Neuronal stem cell (in vitro differentiated cells): ENCODE measurements at regions not wholly inside any gene's neighbourhood (a gene's known extent, or its start where the extent isn't known, plus 50 kb on each side); places are given as distances from the start of the nearest gene placed in this dataset.

ENCODE experiments used
- DNase-seq: peaks from one replicate; pipeline ENCODE4 v3.0.0-alpha.2; 2013; ENCODE audit warnings: low spot score
- H2AFZ ChIP-seq: one replicate; pipeline ENCODE4 v1.6.1; 2013; ENCODE audit warnings: mild to moderate bottlenecking, low read length, inconsistent platforms
- H2AK5ac ChIP-seq: 2 replicates; pipeline ENCODE4 v1.6.1; 2013; ENCODE audit warnings: low read depth, mild to moderate bottlenecking, inconsistent platforms, low read length, moderate library complexity, mixed read lengths
- H2BK120ac ChIP-seq: 2 replicates; pipeline ENCODE4 v1.6.1; 2013; ENCODE audit warnings: low read depth, mild to moderate bottlenecking, inconsistent platforms, low read length, moderate library complexity, mixed read lengths
- H2BK12ac ChIP-seq: one replicate; pipeline ENCODE4 v1.6.1; 2013; ENCODE audit warnings: low read length, inconsistent platforms
- H2BK15ac ChIP-seq: 2 replicates; pipeline ENCODE4 v1.6.1; 2013; ENCODE audit warnings: mild to moderate bottlenecking, low read length, inconsistent platforms, mixed read lengths
- H2BK5ac ChIP-seq: one replicate; pipeline ENCODE4 v1.6.1; 2013; ENCODE audit warnings: inconsistent platforms, mild to moderate bottlenecking, low read length, moderate library complexity
- H3K14ac ChIP-seq: one replicate; pipeline ENCODE4 v1.6.1; 2013; ENCODE audit warnings: low read length, inconsistent platforms
- H3K18ac ChIP-seq: 2 replicates; pipeline ENCODE4 v1.6.1; 2013; ENCODE audit warnings: low read length, inconsistent platforms
- H3K23ac ChIP-seq: 2 replicates; pipeline ENCODE4 v1.6.1; 2013; ENCODE audit warnings: low read depth, mild to moderate bottlenecking, mixed read lengths, low read length, inconsistent platforms; ENCODE audit not compliant: poor library complexity
- H3K27ac ChIP-seq: replicated peaks from 3 replicates; pipeline ENCODE4 v1.5.1; 2013; ENCODE audit warnings: low read length, inconsistent platforms
- H3K27me3 ChIP-seq, 3 experiments: 2 replicates each; pipeline ENCODE4 v1.6.1; 2013; ENCODE audit warnings: low read length in 3 of 3, mild to moderate bottlenecking in 2 of 3, inconsistent platforms in 1 of 3, low read depth in 1 of 3, mixed read lengths in 1 of 3, moderate library complexity in 1 of 3; ENCODE audit not compliant: control insufficient read depth in 3 of 3, insufficient read depth in 3 of 3
- H3K36me3 ChIP-seq, 2 donors: replicated peaks in 1 of 2; 2 replicates each; pipeline ENCODE4 v1.6.1; 2013; ENCODE audit warnings: low read length in 2 of 2; ENCODE audit not compliant: control insufficient read depth in 2 of 2, insufficient read depth in 2 of 2
- H3K4ac ChIP-seq: 2 replicates; pipeline ENCODE4 v1.6.1; 2013; ENCODE audit warnings: inconsistent platforms, mild to moderate bottlenecking, low read length, moderate library complexity
- H3K4me1 ChIP-seq, 2 donors: 1 replicate in 1 of 2; 2 replicates in 1 of 2; pipeline ENCODE4 v1.6.1; 2013; ENCODE audit warnings: low read length in 2 of 2, low read depth in 1 of 2; ENCODE audit not compliant: control insufficient read depth in 2 of 2, insufficient read depth in 1 of 2
- H3K4me2 ChIP-seq: one replicate; pipeline ENCODE4 v1.6.1; 2013; ENCODE audit warnings: mild to moderate bottlenecking, low read length, inconsistent platforms; ENCODE audit not compliant: insufficient read depth, poor library complexity, severe bottlenecking
- H3K4me3 ChIP-seq, 2 donors: 2 replicates each; pipeline ENCODE4 v1.5.1; 2013; ENCODE audit warnings: low read length in 2 of 2, mild to moderate bottlenecking in 2 of 2, inconsistent platforms in 1 of 2, moderate library complexity in 1 of 2
- H3K79me1 ChIP-seq: one replicate; pipeline ENCODE4 v1.6.1; 2013; ENCODE audit warnings: low read depth, mild to moderate bottlenecking, inconsistent platforms, low read length, moderate library complexity
- H3K9ac ChIP-seq: one replicate; pipeline ENCODE4 v1.6.1; 2013; ENCODE audit warnings: mild to moderate bottlenecking, low read depth, low read length, inconsistent platforms; ENCODE audit not compliant: poor library complexity
- H3K9me3 ChIP-seq, 2 donors: replicated peaks in 1 of 2; 2 replicates each; pipeline versions ENCODE3 to v1.6.1; 2013; ENCODE audit warnings: low read length in 2 of 2, mild to moderate bottlenecking in 2 of 2, inconsistent platforms in 1 of 2, low read depth in 1 of 2, mixed read lengths in 1 of 2, moderate library complexity in 1 of 2; ENCODE audit not compliant: control insufficient read depth in 2 of 2, insufficient read depth in 1 of 2
- H4K8ac ChIP-seq: one replicate; pipeline ENCODE4 v1.6.1; 2013; ENCODE audit warnings: low read depth, mild to moderate bottlenecking, inconsistent platforms, low read length, moderate library complexity
- H4K91ac ChIP-seq: one replicate; pipeline ENCODE4 v1.6.1; 2013; ENCODE audit warnings: low read length, low read depth, mild to moderate bottlenecking, inconsistent platforms; ENCODE audit not compliant: poor library complexity
- WGBS, 2 donors: extraction: QIAGEN DNeasy Blood & Tissue Kit; methylation state at CpG; one replicate each; pipeline ENCODE4 v1.1.7; 2013; ENCODE audit warnings: missing lambda C conversion rate in 2 of 2, mixed read lengths in 1 of 2; ENCODE audit not compliant: insufficient read length in 2 of 2, insufficient replicate concordance in 1 of 2; ENCODE audit errors: extremely low coverage in 2 of 2; 5-methylcytosine and 5-hydroxymethylcytosine counted together

DNA sequence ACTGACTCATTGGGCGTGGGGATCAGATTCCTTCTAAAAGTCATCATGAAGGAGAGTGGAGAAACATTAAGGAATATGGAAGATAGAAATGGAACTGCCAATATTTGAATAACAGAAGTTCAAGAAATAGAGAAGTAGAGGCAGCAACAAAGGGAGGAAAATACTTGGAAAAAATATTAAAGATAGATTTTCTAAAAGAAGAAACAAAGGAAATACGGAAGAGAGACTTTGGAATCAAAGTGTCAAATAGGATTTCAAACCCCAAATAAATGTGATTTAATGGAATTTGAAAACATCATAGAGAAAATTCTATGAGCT, 605.1 kb upstream of the KLF4 start:
- no peak overlapping the region for H2AFZ ChIP-seq
- H2BK5ac ChIP-seq = no peak overlapping the region
- H3K27ac ChIP-seq = no peak overlapping the region
- H3K14ac ChIP-seq = no peak overlapping the region
- H3K9me3 ChIP-seq = peaks cover 0 to 4% of the 10 kb centered on the region in 2 donors
- no peaks in the 10 kb centered on the region for H3K79me1 ChIP-seq
- no peaks in the 10 kb centered on the region for H3K36me3 ChIP-seq
- no peak overlapping the region for H3K4me3 ChIP-seq
- no peak overlapping the region for H3K18ac ChIP-seq
- H2BK120ac ChIP-seq = no peak overlapping the region
- no peak overlapping the region for H3K4me2 ChIP-seq
- no peak for DNase-seq
- H3K27me3 ChIP-seq = peaks cover 0 to 2% (median 0%) of the 10 kb centered on the region in 3 experiments
- H2AK5ac ChIP-seq = no peak overlapping the region
- H3K9ac ChIP-seq = no peak overlapping the region
- H3K4ac ChIP-seq = no peak overlapping the region
- H4K8ac ChIP-seq = no peak overlapping the region
- H3K23ac ChIP-seq = no peak overlapping the region
- H2BK12ac ChIP-seq = no peak overlapping the region
- no peak overlapping the region for H4K91ac ChIP-seq
- no CpG with 5 or more reads among the region's 2 CpGs for WGBS, 2 donors
- no peak overlapping the region for H2BK15ac ChIP-seq
- H3K4me1 ChIP-seq = peaks cover 0 to 2% of the 10 kb centered on the region in 2 donors

DNA sequence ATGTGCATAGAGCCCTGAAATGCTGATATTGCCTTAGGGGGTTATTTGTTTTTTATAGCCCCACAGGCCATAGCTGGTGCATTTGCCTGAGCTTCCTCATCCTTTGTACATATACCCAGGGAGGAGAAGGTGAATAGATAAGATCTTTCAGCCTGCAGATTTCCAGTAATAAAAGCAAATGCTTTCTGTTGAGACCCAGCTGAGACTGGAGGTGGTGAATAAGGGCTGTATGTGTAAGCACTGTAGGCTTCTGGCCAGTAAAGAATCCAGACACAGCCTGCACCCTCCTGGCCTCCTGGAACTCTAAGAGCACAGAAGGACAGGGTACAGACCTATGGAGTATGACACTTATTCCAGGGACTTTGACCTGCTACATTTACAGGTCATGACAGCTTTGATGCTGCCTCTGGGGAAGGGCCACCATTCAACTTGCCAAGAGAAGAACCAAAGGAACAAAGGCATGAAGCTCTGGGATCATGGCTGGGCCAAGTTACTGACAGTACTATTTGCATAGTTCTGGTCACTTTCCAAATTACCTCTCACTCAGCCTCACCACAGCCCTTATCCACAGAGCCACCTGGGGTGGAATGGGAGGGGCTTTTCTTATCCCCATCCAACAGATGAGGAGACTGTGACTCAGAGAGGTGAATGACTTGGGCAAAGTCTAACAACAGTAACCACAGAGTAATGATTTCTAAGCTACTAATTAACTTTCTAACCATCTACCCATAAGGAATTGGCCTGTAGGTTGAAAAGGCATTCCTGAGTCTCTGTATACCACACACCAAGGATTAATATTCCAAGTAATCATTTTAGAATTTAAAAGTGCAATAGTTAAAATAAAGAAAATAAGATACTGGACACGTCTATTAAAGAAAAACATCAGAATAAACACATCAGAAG, 604.5 kb upstream of the KLF4 start:
- Histone ChIP-seq H2BK120ac (no peak overlapping the region), H2BK12ac (no peak overlapping the region), H3K27ac (no peak overlapping the region), H3K18ac (no peak overlapping the region), H3K79me1 (no peaks in the 10 kb centered on the region), H2AK5ac (no peak overlapping the region), H2AFZ (no peak overlapping the region), H3K36me3 (no peaks in the 10 kb centered on the region), H3K27me3 (peaks cover 0 to 2% (median 0%) of the 10 kb centered on the region in 3 experiments), H3K4me3 (no peak overlapping the region), H2BK5ac (no peak overlapping the region), H3K4me1 (peaks cover 0 to 2% of the 10 kb centered on the region in 2 donors), H3K4ac (no peak overlapping the region), H3K4me2 (no peak overlapping the region), H3K9me3 (peaks cover 0 to 4% of the 10 kb centered on the region in 2 donors), H4K91ac (no peak overlapping the region), H2BK15ac (no peak overlapping the region), H3K23ac (no peak overlapping the region), H3K14ac (no peak overlapping the region), H3K9ac (no peak overlapping the region), H4K8ac (no peak overlapping the region)
- WGBS, 2 donors = no CpG with 5 or more reads among the region's 1 CpG
- no peak for DNase-seq

DNA sequence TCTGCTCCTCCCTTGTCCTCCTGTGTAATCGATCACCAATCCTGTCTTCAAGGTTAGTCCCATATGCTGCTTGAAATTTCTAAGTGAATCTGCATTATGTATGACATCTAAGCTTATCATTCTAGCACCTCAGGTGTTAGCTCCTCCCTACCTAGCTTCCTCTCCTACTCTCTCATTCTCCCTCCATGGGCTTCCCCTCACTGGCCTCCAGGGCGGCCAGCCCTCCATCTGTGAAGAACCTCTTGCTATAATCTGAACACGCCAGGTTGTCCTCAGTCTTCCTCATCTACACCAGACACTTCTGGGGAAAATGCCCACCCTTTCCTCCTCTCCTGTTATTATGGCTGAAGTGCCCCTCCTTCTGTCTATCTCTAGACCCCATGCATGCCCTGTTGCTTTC, 599.3 kb upstream of the KLF4 start:
- H3K18ac ChIP-seq = no peak overlapping the region
- no peak overlapping the region for H2BK12ac ChIP-seq
- no peak overlapping the region for H2AK5ac ChIP-seq
- no peak overlapping the region for H3K14ac ChIP-seq
- H3K79me1 ChIP-seq = no peaks in the 10 kb centered on the region
- H3K4me3 ChIP-seq = no peak overlapping the region
- no peak overlapping the region for H2BK15ac ChIP-seq
- no peak overlapping the region for H3K23ac ChIP-seq
- no peak overlapping the region for H4K8ac ChIP-seq
- H3K27ac ChIP-seq = no peak overlapping the region
- H3K9me3 ChIP-seq = peaks cover 0 to 6% of the 10 kb centered on the region in 2 donors
- no CpG with 5 or more reads among the region's 3 CpGs for WGBS, 2 donors
- H3K36me3 ChIP-seq = no peaks in the 10 kb centered on the region
- H4K91ac ChIP-seq = no peak overlapping the region
- no peaks in the 10 kb centered on the region for H3K27me3 ChIP-seq
- H3K9ac ChIP-seq = no peak overlapping the region
- no peak overlapping the region for H3K4ac ChIP-seq
- no peak overlapping the region for H2BK5ac ChIP-seq
- H2AFZ ChIP-seq = no peak overlapping the region
- no peak overlapping the region for H2BK120ac ChIP-seq
- no peak overlapping the region for H3K4me2 ChIP-seq
- DNase-seq = no peak
- H3K4me1 ChIP-seq = no peaks in the 10 kb centered on the region

DNA sequence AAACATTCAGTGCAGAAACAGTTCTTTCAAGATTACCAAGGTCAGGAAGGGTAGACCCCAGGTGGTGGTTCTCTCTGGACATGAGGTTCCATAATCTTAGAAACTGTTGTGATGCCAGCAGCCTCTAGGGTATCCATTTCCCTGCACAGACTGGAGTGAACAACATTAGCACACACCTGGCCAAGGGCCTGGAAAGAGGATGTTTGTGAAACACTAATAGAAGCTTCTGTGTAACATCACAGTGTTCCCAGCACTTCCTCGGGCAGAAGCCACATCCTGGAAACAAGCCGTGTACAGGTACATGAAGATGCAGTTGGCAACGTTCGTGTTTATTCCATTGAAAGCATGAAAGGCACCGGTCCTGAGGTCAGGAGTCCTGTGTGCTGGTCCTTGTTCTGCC, 598.2 kb upstream of the KLF4 start:
- Histone ChIP-seq H3K36me3 (no peaks in the 10 kb centered on the region), H3K14ac (no peak overlapping the region), H3K9ac (no peak overlapping the region), H3K4ac (no peak overlapping the region), H3K27me3 (no peaks in the 10 kb centered on the region), H3K9me3 (peaks cover 0 to 5% of the 10 kb centered on the region in 2 donors), H2BK120ac (no peak overlapping the region), H2BK5ac (no peak overlapping the region), H2AFZ (no peak overlapping the region), H3K4me1 (peaks cover 0 to 5% of the 10 kb centered on the region in 2 donors), H4K8ac (no peak overlapping the region), H2BK12ac (no peak overlapping the region), H2BK15ac (no peak overlapping the region), H2AK5ac (no peak overlapping the region), H3K4me3 (no peak overlapping the region), H3K18ac (no peak overlapping the region), H3K79me1 (no peaks in the 10 kb centered on the region), H3K4me2 (no peak overlapping the region), H3K27ac (no peak overlapping the region), H4K91ac (no peak overlapping the region), H3K23ac (no peak overlapping the region)
- no peak for DNase-seq
- WGBS, 2 donors = no CpG with 5 or more reads among the region's 5 CpGs
